ENCODE measurements at regions not wholly inside any gene's neighbourhood (a gene's known extent, or its start where the extent isn't known, plus 50 kb on each side); places are given as distances from the start of the nearest gene placed in this dataset.
"Not testable (repeated sequence)": the region's sequence is repeated elsewhere in the genome, so short reads cannot be mapped to it uniquely, and the experiment has no call there.

GRCh38 chr1:105101261-105101660 lies 1351.6 kb downstream of the AMY1C start:
- intact Hi-C loops (cut with DNase I) = no loop called here
- ATAC-seq = no peak
- no peak for DNase-seq (ENCODE audit: missing footprints)

- intact Hi-C loops (cut with DNase I) = no loop called here
- ATAC-seq (no peak), DNase-seq (ENCODE audit: missing footprints) (no peak)
Observed at GRCh38 chr1:105102371-105102770, 1352.7 kb downstream of the AMY1C start.

DNA sequence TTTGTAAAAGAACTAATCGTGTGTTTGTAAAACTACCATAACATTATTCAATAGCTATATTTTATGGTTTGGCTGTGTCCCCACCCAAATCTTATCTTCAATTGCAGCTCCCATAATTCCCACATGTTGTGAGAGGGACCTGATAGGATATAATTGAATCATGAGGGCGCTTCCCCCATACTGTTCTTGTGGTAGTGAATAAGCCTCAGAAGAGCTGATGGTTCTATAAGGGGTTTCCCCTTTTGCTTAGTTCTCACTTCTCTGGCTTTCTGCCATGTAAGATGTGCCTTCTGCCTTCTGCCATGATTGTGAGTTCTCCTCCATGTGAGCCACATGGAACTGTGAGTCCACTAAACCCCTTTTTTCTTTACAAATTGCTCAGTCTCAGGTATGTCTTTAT lies 1372.3 kb downstream of the AMY1C start:
- ATAC-seq = no peak
- intact Hi-C loops (cut with DNase I) = no loop called here
- DNase-seq (ENCODE audit: missing footprints) = no peak

DNA sequence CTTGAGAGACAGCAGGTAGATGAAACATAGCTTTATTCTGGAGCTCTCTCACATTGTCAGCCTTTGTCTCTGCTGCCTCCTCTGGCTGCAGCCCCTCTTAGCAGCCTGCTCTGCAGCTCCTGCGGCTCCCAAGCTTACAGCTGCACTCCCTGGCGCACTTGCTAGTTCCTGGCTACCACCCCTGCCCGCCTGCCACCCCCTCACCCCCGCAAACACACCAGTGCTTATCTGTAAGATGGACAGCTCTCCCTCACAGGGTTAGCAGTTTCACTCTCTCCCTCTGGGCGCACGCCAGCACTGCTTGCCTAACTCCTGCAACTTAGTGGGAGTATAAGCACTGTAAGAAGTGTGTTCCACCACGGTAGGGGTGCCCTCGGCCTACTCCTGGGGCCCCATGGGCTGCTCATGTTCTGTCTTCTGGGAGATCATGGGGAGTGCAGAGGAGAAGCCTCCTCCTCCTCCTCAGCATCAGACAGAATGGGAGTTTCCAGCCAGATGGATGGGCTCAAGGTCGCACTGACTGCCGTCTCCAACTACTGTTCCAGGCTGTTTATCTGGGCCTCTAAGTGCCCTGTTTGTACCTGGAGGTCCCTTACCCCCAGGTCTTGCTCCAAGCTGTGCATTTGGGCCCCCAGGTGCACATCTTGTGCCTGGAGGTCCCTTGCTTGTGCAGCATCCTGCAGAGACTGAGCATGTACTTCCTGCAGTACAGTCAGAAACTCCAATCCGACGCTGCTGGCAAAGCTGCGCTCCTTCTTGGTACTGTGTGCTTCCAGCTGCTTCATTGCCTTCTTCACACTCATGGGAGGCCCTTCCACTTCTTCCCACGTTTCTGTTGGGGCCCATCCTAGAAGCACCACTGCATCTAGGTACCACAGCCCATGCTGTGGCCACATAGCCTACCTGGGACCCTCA lies 1388.1 kb downstream of the AMY1C start:
- peak; percentile 48 for ATAC-seq
- intact Hi-C loops (cut with DNase I) = no loop called here
- DNase-seq (ENCODE audit: missing footprints) = peak; percentile 52

GRCh38 chr1:105138458-105138893 lies 1388.8 kb downstream of the AMY1C start:
- intact Hi-C loops (cut with DNase I) = no loop called here
- peak; percentile 81 for ATAC-seq
- peak; percentile 51 for DNase-seq (ENCODE audit: missing footprints)

GRCh38 chr1:105172788-105173187 lies 1423.1 kb downstream of the AMY1C start:
- intact Hi-C loops (cut with DNase I) = no loop called here
- DNase-seq (ENCODE audit: missing footprints) (peak; percentile 56), ATAC-seq (no peak)

DNA sequence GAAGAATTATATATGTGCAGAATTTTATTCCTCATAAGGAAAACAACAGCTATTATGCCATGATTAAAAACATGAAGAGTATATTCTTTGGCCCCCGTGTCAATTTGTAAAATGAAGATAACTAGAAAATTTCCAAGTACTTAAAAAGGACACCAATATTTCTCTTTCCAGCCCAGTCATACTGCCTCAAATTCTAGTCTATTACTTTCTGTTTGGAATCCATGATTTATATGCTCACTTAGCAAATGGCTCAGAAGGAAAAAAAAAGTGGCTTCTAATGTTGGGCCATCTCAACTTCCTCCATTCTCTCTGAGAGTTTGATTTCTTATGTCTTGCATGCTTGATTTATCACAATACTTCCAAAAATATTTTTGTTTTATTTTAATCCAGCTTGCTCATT lies 1431.1 kb downstream of the AMY1C start:
- DNase-seq (ENCODE audit: missing footprints) (no peak), ATAC-seq (no peak)
- intact Hi-C loops (cut with DNase I) = no loop called here

GRCh38 chr1:105204836-105205371 lies 1455.2 kb downstream of the AMY1C start:
- DNase-seq (ENCODE audit: missing footprints) = no peak
- ATAC-seq = no peak
- intact Hi-C loops (cut with DNase I) = no loop called here

GRCh38 chr1:105208581-105208980 lies 1458.9 kb downstream of the AMY1C start:
- ATAC-seq (no peak), DNase-seq (ENCODE audit: missing footprints) (no peak)
- intact Hi-C loops (cut with DNase I) = no loop called here

- ATAC-seq (no peak), DNase-seq (ENCODE audit: missing footprints) (no peak)
- intact Hi-C loops (cut with DNase I) = no loop called here
Observed at GRCh38 chr1:105210747-105211146, 1461.0 kb downstream of the AMY1C start.

GRCh38 chr1:105231378-105231777 lies 1481.7 kb downstream of the AMY1C start:
- intact Hi-C loops (cut with DNase I) = no loop called here
- no peak for DNase-seq (ENCODE audit: missing footprints)
- no peak for ATAC-seq

DNA sequence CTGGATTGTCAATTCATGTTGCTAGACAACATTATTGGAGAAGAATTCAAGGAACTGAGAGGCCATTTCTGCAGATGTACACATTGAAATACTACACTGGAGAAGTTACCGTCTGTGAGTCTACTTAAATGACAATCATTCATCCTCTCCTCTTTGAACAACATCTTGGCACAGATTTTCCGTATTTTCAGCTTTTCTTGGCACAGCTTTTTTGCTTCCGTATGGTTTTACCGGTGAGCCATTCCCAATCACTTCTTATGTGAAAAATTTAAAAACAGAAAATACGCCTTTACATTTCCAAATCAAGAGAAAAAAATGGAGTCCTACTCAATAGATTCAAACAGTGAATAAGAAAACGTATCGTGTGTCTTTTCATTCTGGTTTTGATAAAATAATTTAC lies 1493.7 kb downstream of the AMY1C start:
- DNase-seq (ENCODE audit: missing footprints) (no peak), ATAC-seq (no peak)
- intact Hi-C loops (cut with DNase I) = no loop called here

DNA sequence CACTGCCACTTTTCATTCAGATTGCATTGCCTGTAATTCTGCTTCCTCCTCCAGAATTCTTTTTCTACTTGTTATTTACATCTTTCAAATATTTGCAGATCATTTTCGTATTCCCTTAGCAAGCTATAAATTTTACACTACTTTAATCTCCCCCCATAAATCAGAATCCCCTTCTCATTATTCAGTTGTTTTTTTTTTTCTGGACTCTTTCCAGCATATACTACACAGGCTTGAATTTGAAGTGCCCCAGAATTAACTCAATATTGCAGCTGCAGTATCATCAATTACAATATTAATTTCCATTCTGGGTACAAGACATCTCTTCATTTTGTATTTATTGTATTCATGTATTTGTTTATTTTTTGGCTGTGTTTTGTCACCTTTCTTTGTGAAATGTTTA lies 1494.3 kb downstream of the AMY1C start:
- intact Hi-C loops (cut with DNase I) = no loop called here
- no peak for DNase-seq (ENCODE audit: missing footprints)
- ATAC-seq = no peak

GRCh38 chr1:105254906-105255305 lies 1505.2 kb downstream of the AMY1C start:
- ATAC-seq (no peak), DNase-seq (ENCODE audit: missing footprints) (no peak)
- intact Hi-C loops (cut with DNase I) = no loop called here

- ATAC-seq (no peak), DNase-seq (ENCODE audit: missing footprints) (no peak)
- intact Hi-C loops (cut with DNase I) = no loop called here
Observed at GRCh38 chr1:105260001-105260400, 1510.3 kb downstream of the AMY1C start.

DNA sequence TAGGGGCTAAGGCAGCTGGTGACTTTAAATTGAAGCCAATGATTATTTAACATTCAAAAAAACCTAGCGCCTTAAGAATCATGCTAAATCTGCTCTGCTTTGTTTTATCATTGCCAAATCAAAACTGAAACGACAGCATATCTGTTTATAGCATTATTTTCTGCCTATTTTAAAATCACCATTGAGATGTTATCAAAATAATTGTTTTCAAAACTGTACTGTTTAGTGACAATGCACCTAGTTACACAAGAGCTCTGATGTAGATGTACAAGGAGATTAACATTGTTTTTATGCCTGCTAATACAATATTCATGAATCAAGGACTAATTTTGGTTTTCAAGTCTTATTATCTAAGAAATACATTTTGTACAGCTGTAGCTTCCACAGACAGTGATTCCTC lies 1521.3 kb downstream of the AMY1C start:
- DNase-seq (ENCODE audit: missing footprints) = no peak
- intact Hi-C loops (cut with DNase I) = no loop called here
- ATAC-seq = no peak

- intact Hi-C loops (cut with DNase I); DNase-seq (ENCODE audit: missing footprints); ATAC-seq: not testable (repeated sequence)
Observed at GRCh38 chr1:105272376-105272775, 1522.7 kb downstream of the AMY1C start.

GRCh38 chr1:105294838-105295237 lies 1545.1 kb downstream of the AMY1C start:
- intact Hi-C loops (cut with DNase I) = no loop called here
- DNase-seq (ENCODE audit: missing footprints) (no peak), ATAC-seq (no peak)

- DNase-seq (ENCODE audit: missing footprints) = no peak
- no peak for ATAC-seq
- intact Hi-C loops (cut with DNase I) = no loop called here
Observed at GRCh38 chr1:105310063-105310462, 1560.4 kb downstream of the AMY1C start.

GRCh38 chr1:105317976-105318375 lies 1568.3 kb downstream of the AMY1C start:
- intact Hi-C loops (cut with DNase I) = no loop called here
- DNase-seq (ENCODE audit: missing footprints) = no peak
- ATAC-seq = no peak
